Activated CD8-positive, alpha-beta T cell treated with anti-CD3 and anti-CD28 coated beads for 36 hours (primary cell): ENCODE measurements at regions not wholly inside any gene's neighbourhood (a gene's known extent, or its start where the extent isn't known, plus 50 kb on each side); places are given as distances from the start of the nearest gene placed in this dataset.

ENCODE experiments used
- ATAC-seq: fragments of 200-7000 bp; cut with Tn5 transposase; one replicate; pipeline ENCODE4 v1.10.0; 2021; ENCODE audit warnings: mild to moderate bottlenecking, moderate library complexity
- CTCF ChIA-PET: fragments of 350-600 bp; sonication (Branson Sonifier 250); formaldehyde crosslinking; loops from one replicate; lab custom pipeline; 2021; ENCODE audit warnings: antibody characterized with exemption; lab: Charles Lee
- POLR2A ChIA-PET: fragments of 350-600 bp; sonication (Branson Sonifier 250); formaldehyde crosslinking; loops from one replicate; lab custom pipeline; 2021; ENCODE audit warnings: antibody characterized with exemption; lab: Charles Lee
- DNase-seq: peaks from one replicate; pipeline ENCODE4 v3.0.0-alpha.2; 2020
- H3K27ac Mint-ChIP-seq: one replicate; pipeline ENCODE4 v1.8.0; 2021; ENCODE audit warnings: mild to moderate bottlenecking, mixed read lengths
- H3K27me3 Mint-ChIP-seq: one replicate; pipeline ENCODE4 v1.8.0; 2021; ENCODE audit warnings: mixed read lengths
- H3K36me3 Mint-ChIP-seq: one replicate; pipeline ENCODE4 v1.8.0; 2021; ENCODE audit warnings: low read depth, mixed read lengths
- H3K4me1 Mint-ChIP-seq: one replicate; pipeline ENCODE4 v1.8.0; 2021; ENCODE audit warnings: low read depth, mixed read lengths
- H3K4me3 Mint-ChIP-seq: one replicate; pipeline ENCODE4 v1.8.0; 2021; ENCODE audit warnings: mild to moderate bottlenecking, moderate library complexity, mixed read lengths
- H3K9me3 Mint-ChIP-seq: one replicate; pipeline ENCODE4 v1.8.0; 2021; ENCODE audit warnings: mixed read lengths
- intact Hi-C: fragments of 100-400 bp; cut with micrococcal nuclease; formaldehyde crosslinking; loops from one replicate; pipeline ENCODE4 v1.10.0; 2022
- TF ChIP-seq, protein P1 (sequence below): fragments of 200-600 bp; IDR thresholded peaks from one replicate; pipeline ENCODE4 v1.8.0; 2022; ENCODE audit warnings: antibody characterized with exemption, mild to moderate bottlenecking

DNA sequence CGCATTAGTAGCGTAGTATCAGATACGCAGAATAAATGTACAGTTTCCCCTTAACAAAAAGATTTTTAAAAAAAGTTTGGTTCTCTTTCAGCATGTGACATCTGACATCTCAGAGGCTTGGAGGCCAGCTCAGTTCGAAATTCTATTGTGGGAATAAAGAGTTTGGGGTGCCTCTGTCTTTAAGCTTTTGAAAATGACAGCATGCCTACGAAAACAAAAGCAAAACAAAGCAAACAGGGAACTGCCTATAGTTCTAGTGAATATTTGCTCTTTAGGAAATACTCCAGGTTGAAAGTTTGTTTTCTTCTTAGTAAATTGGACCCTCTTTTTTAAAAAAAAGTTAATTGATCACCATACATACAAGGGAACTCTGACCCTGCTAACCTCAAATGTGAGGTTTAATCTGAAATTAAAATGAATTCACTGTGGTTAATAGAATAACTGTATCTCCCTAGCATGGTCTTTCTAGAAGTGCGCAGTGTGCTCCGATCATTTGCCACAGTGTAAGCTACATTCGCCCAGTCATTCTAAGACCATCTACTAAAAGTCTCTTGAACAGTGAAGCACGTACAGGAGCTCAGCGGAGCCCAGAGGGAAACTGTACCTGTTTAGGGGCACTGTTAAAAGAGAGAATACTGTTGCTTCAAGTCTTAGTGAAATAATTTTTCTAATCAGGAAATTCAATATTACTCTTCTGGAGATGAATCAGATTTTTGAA is 347.0 kb upstream of the CDH2 start:
- ChIA-PET CTCF (interaction anchor here (0.6 kb wide), 1 partner anchor 347 kb away, joined by 3 read pairs; no protein-coding TSS in a partner anchor), POLR2A (no interaction called here)
- intact Hi-C loops = no loop called here

DNA sequence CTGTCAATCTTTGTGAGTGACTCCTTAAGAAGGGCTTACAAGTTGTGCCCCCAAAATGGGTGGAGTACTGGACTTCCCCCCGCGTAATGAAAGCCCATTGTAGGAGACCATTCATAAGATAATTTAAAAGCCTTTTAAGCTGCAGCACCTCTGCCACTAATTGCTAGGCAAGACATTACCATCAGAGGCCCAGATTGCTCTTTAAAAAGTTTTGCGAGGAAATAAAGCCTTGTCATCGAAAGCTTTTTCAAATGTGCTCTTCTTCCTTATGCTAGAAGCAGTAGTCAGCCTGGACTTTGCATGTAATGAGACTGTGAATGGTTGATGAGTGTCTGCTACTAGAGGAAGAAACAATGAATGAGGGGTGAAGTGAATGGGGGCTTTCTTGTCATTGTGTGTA is 345.3 kb upstream of the CDH2 start:
- H3K4me1 Mint-ChIP-seq = no peaks in the 10 kb centered on the region
- no peaks in the 10 kb centered on the region for H3K36me3 Mint-ChIP-seq
- ChIA-PET POLR2A (no interaction called here), CTCF (no interaction called here)
- H3K9me3 Mint-ChIP-seq = peaks cover 7% of the 10 kb centered on the region
- no peak for ATAC-seq
- TF ChIP-seq, protein P1, sequence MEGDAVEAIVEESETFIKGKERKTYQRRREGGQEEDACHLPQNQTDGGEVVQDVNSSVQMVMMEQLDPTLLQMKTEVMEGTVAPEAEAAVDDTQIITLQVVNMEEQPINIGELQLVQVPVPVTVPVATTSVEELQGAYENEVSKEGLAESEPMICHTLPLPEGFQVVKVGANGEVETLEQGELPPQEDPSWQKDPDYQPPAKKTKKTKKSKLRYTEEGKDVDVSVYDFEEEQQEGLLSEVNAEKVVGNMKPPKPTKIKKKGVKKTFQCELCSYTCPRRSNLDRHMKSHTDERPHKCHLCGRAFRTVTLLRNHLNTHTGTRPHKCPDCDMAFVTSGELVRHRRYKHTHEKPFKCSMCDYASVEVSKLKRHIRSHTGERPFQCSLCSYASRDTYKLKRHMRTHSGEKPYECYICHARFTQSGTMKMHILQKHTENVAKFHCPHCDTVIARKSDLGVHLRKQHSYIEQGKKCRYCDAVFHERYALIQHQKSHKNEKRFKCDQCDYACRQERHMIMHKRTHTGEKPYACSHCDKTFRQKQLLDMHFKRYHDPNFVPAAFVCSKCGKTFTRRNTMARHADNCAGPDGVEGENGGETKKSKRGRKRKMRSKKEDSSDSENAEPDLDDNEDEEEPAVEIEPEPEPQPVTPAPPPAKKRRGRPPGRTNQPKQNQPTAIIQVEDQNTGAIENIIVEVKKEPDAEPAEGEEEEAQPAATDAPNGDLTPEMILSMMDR = no peak
- intact Hi-C loops = no loop called here
- no peak overlapping the region for H3K27ac Mint-ChIP-seq
- no peak for DNase-seq
- no peak overlapping the region for H3K4me3 Mint-ChIP-seq
- no peaks in the 10 kb centered on the region for H3K27me3 Mint-ChIP-seq

More for the DNA sequence above, 347.0 kb upstream of the CDH2 start:
- Mint-ChIP-seq H3K27ac (no peak overlapping the region), H3K4me3 (no peak overlapping the region), H3K9me3 (peaks cover 4% of the 10 kb centered on the region), H3K4me1 (no peaks in the 10 kb centered on the region), H3K36me3 (no peaks in the 10 kb centered on the region), H3K27me3 (no peaks in the 10 kb centered on the region)
- DNase-seq (no peak), ATAC-seq (no peak)
- TF ChIP-seq, protein P1 = no peak

DNA sequence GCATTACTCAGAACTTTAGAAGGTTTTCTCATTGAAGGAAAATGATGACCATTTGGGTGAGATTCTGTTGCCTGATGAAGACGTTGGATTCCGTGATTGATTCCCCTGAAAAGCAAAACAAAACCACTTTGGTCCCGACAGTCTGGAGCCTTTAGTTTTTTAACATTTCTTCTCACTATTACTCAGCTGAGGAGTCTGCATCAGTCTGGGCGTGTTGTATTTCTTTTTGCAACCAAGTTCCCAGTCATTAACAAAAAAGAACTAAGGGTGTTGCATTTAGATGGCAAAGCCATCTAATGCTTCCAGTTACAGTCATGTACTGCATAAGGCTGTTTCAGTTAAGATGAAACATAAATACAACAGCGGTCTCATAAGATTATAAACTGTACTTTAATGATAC is 343.1 kb upstream of the CDH2 start:
- POLR2A ChIA-PET = no interaction called here
- no peaks in the 10 kb centered on the region for H3K36me3 Mint-ChIP-seq
- H3K9me3 Mint-ChIP-seq = peaks cover 11% of the 10 kb centered on the region
- H3K27ac Mint-ChIP-seq = no peak overlapping the region
- H3K27me3 Mint-ChIP-seq = no peaks in the 10 kb centered on the region
- H3K4me3 Mint-ChIP-seq = no peak overlapping the region
- intact Hi-C loops = no loop called here
- no peaks in the 10 kb centered on the region for H3K4me1 Mint-ChIP-seq
- CTCF ChIA-PET = no interaction called here
- TF ChIP-seq, protein P1 = no peak
- DNase-seq = no peak
- ATAC-seq = no peak

DNA sequence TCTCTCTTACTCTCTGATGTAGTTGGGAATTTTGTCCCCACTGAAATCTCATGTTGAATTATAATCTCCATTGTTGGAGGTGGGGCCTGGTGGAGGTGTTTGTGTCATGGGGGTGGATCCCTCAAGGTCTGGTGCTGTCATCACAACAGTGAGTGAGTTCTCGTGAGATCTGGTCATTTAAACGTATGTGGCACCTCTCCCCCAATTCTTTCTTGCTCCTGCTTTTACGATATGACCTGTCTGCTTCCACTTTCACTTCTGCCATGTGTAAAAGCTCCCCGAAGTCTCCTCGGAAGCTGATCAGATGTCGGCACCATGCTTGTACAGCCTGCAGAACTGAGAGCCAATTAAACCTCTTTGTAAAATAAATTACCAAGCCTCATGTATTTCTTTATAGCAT is 337.8 kb upstream of the CDH2 start:
- ChIA-PET CTCF (no interaction called here), POLR2A (no interaction called here)
- Mint-ChIP-seq H3K27me3 (no peaks in the 10 kb centered on the region), H3K4me1 (no peaks in the 10 kb centered on the region), H3K27ac (no peak overlapping the region), H3K36me3 (no peaks in the 10 kb centered on the region), H3K9me3 (peaks cover 12% of the 10 kb centered on the region), H3K4me3 (no peak overlapping the region)
- TF ChIP-seq, protein P1 = no peak
- no peak for ATAC-seq
- intact Hi-C loops = no loop called here
- DNase-seq = no peak

GRCh38 chr18:28512357-28512756 is 335.4 kb upstream of the CDH2 start:
- Mint-ChIP-seq H3K9me3 (peaks cover 9% of the 10 kb centered on the region), H3K36me3 (no peaks in the 10 kb centered on the region), H3K27me3 (no peaks in the 10 kb centered on the region), H3K4me1 (no peaks in the 10 kb centered on the region), H3K4me3 (no peak overlapping the region), H3K27ac (no peak overlapping the region)
- ATAC-seq (no peak), DNase-seq (no peak)
- TF ChIP-seq, protein P1 = no peak
- ChIA-PET CTCF (no interaction called here), POLR2A (no interaction called here)
- intact Hi-C loops = no loop called here
